ENCODE measurements at regions not wholly inside any gene's neighbourhood (a gene's known extent, or its start where the extent isn't known, plus 50 kb on each side); places are given as distances from the start of the nearest gene placed in this dataset.

GRCh38 chr3:99111235-99111634, 209.7 kb upstream of the DCBLD2 start:
- H3K4me3 ChIP-seq (ENCODE audit: low read depth, low read length): no peak overlapping the region
- DNase-seq (ENCODE audit: low read depth): no peak

- DNase-seq (ENCODE audit: low read depth): no peak
Observed at GRCh38 chr3:99110401-99110800, 208.9 kb upstream of the DCBLD2 start.

GRCh38 chr3:99108508-99108907, 207.0 kb upstream of the DCBLD2 start:
- H3K4me3 ChIP-seq (ENCODE audit: low read depth, low read length): no peak overlapping the region
- DNase-seq (ENCODE audit: low read depth): peak; percentile 93

More at GRCh38 chr3:99110401-99110800, 208.9 kb upstream of the DCBLD2 start:
- no peak overlapping the region for H3K4me3 ChIP-seq (ENCODE audit: low read depth, low read length)

GRCh38 chr3:99094606-99095005, 193.1 kb upstream of the DCBLD2 start:
- no peak overlapping the region for H3K4me3 ChIP-seq (ENCODE audit: low read depth, low read length)
- DNase-seq (ENCODE audit: low read depth): no peak

GRCh38 chr3:99087277-99087676, 185.8 kb upstream of the DCBLD2 start:
- no peak for DNase-seq (ENCODE audit: low read depth)
- H3K4me3 ChIP-seq (ENCODE audit: low read depth, low read length): no peak overlapping the region

GRCh38 chr3:99084826-99085225, 183.3 kb upstream of the DCBLD2 start:
- no peak overlapping the region for H3K4me3 ChIP-seq (ENCODE audit: low read depth, low read length)
- DNase-seq (ENCODE audit: low read depth): peak; percentile 21

- no peak overlapping the region for H3K4me3 ChIP-seq (ENCODE audit: low read depth, low read length)
- no peak for DNase-seq (ENCODE audit: low read depth)
Observed at GRCh38 chr3:99084156-99084555, 182.7 kb upstream of the DCBLD2 start.

- no peak for DNase-seq (ENCODE audit: low read depth)
Observed at GRCh38 chr3:99071096-99071495, 169.6 kb upstream of the DCBLD2 start.

GRCh38 chr3:99069973-99070372, 168.5 kb upstream of the DCBLD2 start:
- no peak for DNase-seq (ENCODE audit: low read depth)
- H3K4me3 ChIP-seq (ENCODE audit: low read depth, low read length): no peak overlapping the region

More at GRCh38 chr3:99071096-99071495, 169.6 kb upstream of the DCBLD2 start:
- no peak overlapping the region for H3K4me3 ChIP-seq (ENCODE audit: low read depth, low read length)

- H3K4me3 ChIP-seq (ENCODE audit: low read depth, low read length): no peak overlapping the region
- no peak for DNase-seq (ENCODE audit: low read depth)
Observed at GRCh38 chr3:99066863-99067262, 165.4 kb upstream of the DCBLD2 start.

- no peak for DNase-seq (ENCODE audit: low read depth)
- no peak overlapping the region for H3K4me3 ChIP-seq (ENCODE audit: low read depth, low read length)
Observed at GRCh38 chr3:99049164-99049563, 147.7 kb upstream of the DCBLD2 start.

GRCh38 chr3:99041747-99042146, 140.3 kb upstream of the DCBLD2 start:
- no peak overlapping the region for H3K4me3 ChIP-seq (ENCODE audit: low read depth, low read length)
- no peak for DNase-seq (ENCODE audit: low read depth)

- no peak for DNase-seq (ENCODE audit: low read depth)
- H3K4me3 ChIP-seq (ENCODE audit: low read depth, low read length): no peak overlapping the region
Observed at GRCh38 chr3:99031778-99032177, 130.3 kb upstream of the DCBLD2 start.

GRCh38 chr3:99023590-99024192, 122.2 kb upstream of the DCBLD2 start:
- no peak overlapping the region for H3K4me3 ChIP-seq (ENCODE audit: low read depth, low read length)
- no peak for DNase-seq (ENCODE audit: low read depth)

GRCh38 chr3:99021466-99021865, 120.0 kb upstream of the DCBLD2 start:
- no peak overlapping the region for H3K4me3 ChIP-seq (ENCODE audit: low read depth, low read length)
- DNase-seq (ENCODE audit: low read depth): no peak

GRCh38 chr3:99016452-99016851, 115.0 kb upstream of the DCBLD2 start:
- no peak for DNase-seq (ENCODE audit: low read depth)
- H3K4me3 ChIP-seq (ENCODE audit: low read depth, low read length): no peak overlapping the region

GRCh38 chr3:99013777-99014315, 112.4 kb upstream of the DCBLD2 start:
- no peak for DNase-seq (ENCODE audit: low read depth)

GRCh38 chr3:99013077-99013476, 111.6 kb upstream of the DCBLD2 start:
- no peak overlapping the region for H3K4me3 ChIP-seq (ENCODE audit: low read depth, low read length)
- no peak for DNase-seq (ENCODE audit: low read depth)

More at GRCh38 chr3:99013777-99014315, 112.4 kb upstream of the DCBLD2 start:
- H3K4me3 ChIP-seq (ENCODE audit: low read depth, low read length): no peak overlapping the region

GRCh38 chr3:99012051-99012450, 110.6 kb upstream of the DCBLD2 start:
- peak; percentile 68 for DNase-seq (ENCODE audit: low read depth)
- no peak overlapping the region for H3K4me3 ChIP-seq (ENCODE audit: low read depth, low read length)

GRCh38 chr3:99009851-99010250, 108.4 kb upstream of the DCBLD2 start:
- no peak for DNase-seq (ENCODE audit: low read depth)
- no peak overlapping the region for H3K4me3 ChIP-seq (ENCODE audit: low read depth, low read length)

GRCh38 chr3:99006686-99007085, 105.2 kb upstream of the DCBLD2 start:
- DNase-seq (ENCODE audit: low read depth): no peak

More at GRCh38 chr3:99006686-99007085, 105.2 kb upstream of the DCBLD2 start:
- H3K4me3 ChIP-seq (ENCODE audit: low read depth, low read length): no peak overlapping the region

Data from skeletal muscle cell (primary cell).